CD4-positive, alpha-beta memory T cell (primary cell): ENCODE measurements at regions not wholly inside any gene's neighbourhood (a gene's known extent, or its start where the extent isn't known, plus 50 kb on each side); places are given as distances from the start of the nearest gene placed in this dataset.
"Not testable (repeated sequence)": the region's sequence is repeated elsewhere in the genome, so short reads cannot be mapped to it uniquely, and the experiment has no call there.

Experiments
- CTCF ChIA-PET: fragments of 350-600 bp; sonication (Branson Sonifier 250); formaldehyde crosslinking; loops from one replicate; lab custom pipeline; 2021; ENCODE audit warnings: inconsistent platforms; ENCODE audit not compliant: partially characterized antibody; lab: Charles Lee
- POLR2A ChIA-PET: fragments of 350-600 bp; sonication (Branson Sonifier 250); formaldehyde crosslinking; loops from one replicate; lab custom pipeline; 2021; ENCODE audit not compliant: partially characterized antibody; lab: Charles Lee
- DNase-seq, 5 donors: peaks; one replicate each; pipeline versions ENCODE4 v3.0.0 to v3.0.0-alpha.2; 2020 to 2022; ENCODE audit warnings: mixed read lengths in 1 of 5
- H3K27ac ChIP-seq: one replicate; pipeline ENCODE4 v1.7.0; 2013; ENCODE audit warnings: low read depth, low read length
- H3K27me3 ChIP-seq: 2 replicates; pipeline ENCODE4 v1.7.0; 2013; ENCODE audit warnings: mild to moderate bottlenecking, low read length, moderate library complexity; ENCODE audit not compliant: insufficient read depth
- H3K36me3 ChIP-seq: 2 replicates; pipeline ENCODE4 v1.7.0; 2013; ENCODE audit warnings: mild to moderate bottlenecking, low read length, moderate library complexity; ENCODE audit not compliant: insufficient read depth
- H3K4me1 ChIP-seq: 2 replicates; pipeline ENCODE4 v1.7.0; 2013; ENCODE audit warnings: mild to moderate bottlenecking, low read length, moderate library complexity; ENCODE audit not compliant: insufficient read depth
- H3K4me3 ChIP-seq, 2 donors: one replicate each; pipeline ENCODE4 v1.7.0; 2013; ENCODE audit warnings: low read length in 2 of 2, mild to moderate bottlenecking in 1 of 2
- H3K9me3 ChIP-seq, 2 donors: one replicate each; pipeline ENCODE4 v1.7.0; 2013; ENCODE audit warnings: low read length in 2 of 2, control low read depth in 1 of 2; ENCODE audit not compliant: control insufficient read depth in 1 of 2
- H3K27ac Mint-ChIP-seq, 7 donors: one replicate each; pipeline ENCODE4 v1.8.0; 2020 to 2021; ENCODE audit warnings: mixed read lengths in 7 of 7, mild to moderate bottlenecking in 6 of 7, inconsistent platforms in 3 of 7, moderate library complexity in 3 of 7
- H3K27me3 Mint-ChIP-seq, 2 donors: one replicate each; pipeline ENCODE4 v1.8.0; 2020 to 2021; ENCODE audit warnings: mixed read lengths in 2 of 2
- H3K36me3 Mint-ChIP-seq, 2 donors: one replicate each; pipeline ENCODE4 v1.8.0; 2020 to 2021; ENCODE audit warnings: mixed read lengths in 2 of 2, inconsistent platforms in 1 of 2, mild to moderate bottlenecking in 1 of 2
- H3K4me1 Mint-ChIP-seq, 4 donors: one replicate each; pipeline ENCODE4 v1.8.0; 2020 to 2021; ENCODE audit warnings: mixed read lengths in 4 of 4, mild to moderate bottlenecking in 1 of 4
- H3K4me3 Mint-ChIP-seq, 8 donors: one replicate each; pipeline ENCODE4 v1.8.0; 2020 to 2021; ENCODE audit warnings: mixed read lengths in 8 of 8, mild to moderate bottlenecking in 7 of 8, moderate library complexity in 6 of 8, inconsistent platforms in 3 of 8
- H3K9me3 Mint-ChIP-seq, 8 donors: one replicate each; pipeline ENCODE4 v1.8.0; 2020 to 2021; ENCODE audit warnings: mixed read lengths in 8 of 8, mild to moderate bottlenecking in 5 of 8, inconsistent platforms in 3 of 8, moderate library complexity in 1 of 8
- intact Hi-C: fragments of 100-400 bp; cut with micrococcal nuclease; formaldehyde crosslinking; loops from one replicate; pipeline ENCODE4 v1.15.1; 2023

DNA sequence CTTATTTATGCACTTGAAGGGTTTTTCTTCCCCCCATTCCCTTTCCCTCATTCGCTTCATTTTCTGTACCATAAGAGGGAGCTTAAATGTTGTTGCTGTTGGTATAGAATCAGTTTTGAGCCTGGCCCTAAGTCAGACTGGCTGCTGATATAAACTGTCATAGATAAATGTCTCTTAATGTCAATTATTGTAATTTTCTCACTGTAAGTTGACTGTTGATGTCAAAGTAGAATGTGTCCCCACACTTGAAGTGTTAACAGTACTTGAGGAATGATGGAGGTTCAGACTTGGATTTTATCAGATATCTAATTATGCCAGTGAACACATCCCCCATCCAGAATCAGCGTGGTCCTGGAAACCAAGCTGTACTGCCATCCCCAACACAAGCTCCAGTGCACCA lies 87.8 kb downstream of the PRR15 start:
- no peak for DNase-seq
- Mint-ChIP-seq H3K27ac (no peak overlapping the region), H3K9me3 (no peaks in the 10 kb centered on the region), H3K27me3 (peaks cover 0 to 4% of the 10 kb centered on the region in 2 donors), H3K36me3 (no peaks in the 10 kb centered on the region), H3K4me1 (no peaks in the 10 kb centered on the region), H3K4me3 (no peak overlapping the region)
- H3K27me3 ChIP-seq, result no peaks in the 10 kb centered on the region
- ChIA-PET POLR2A (no interaction called here), CTCF (no interaction called here)
- H3K9me3 ChIP-seq, result no peaks in the 10 kb centered on the region
- no peak overlapping the region for H3K27ac ChIP-seq
- intact Hi-C loops, result no loop called here
- H3K4me1 ChIP-seq, result no peaks in the 10 kb centered on the region
- no peak overlapping the region for H3K4me3 ChIP-seq
- H3K36me3 ChIP-seq, result no peaks in the 10 kb centered on the region

- Mint-ChIP-seq H3K27me3 (no peaks in the 10 kb centered on the region), H3K36me3 (no peaks in the 10 kb centered on the region), H3K4me1 (no peaks in the 10 kb centered on the region), H3K4me3 (no peak overlapping the region), H3K27ac (no peak overlapping the region), H3K9me3 (no peaks in the 10 kb centered on the region)
- POLR2A ChIA-PET, result no interaction called here
- DNase-seq, result no peak
- Histone ChIP-seq H3K27ac (no peak overlapping the region), H3K36me3 (no peaks in the 10 kb centered on the region), H3K4me1 (no peaks in the 10 kb centered on the region), H3K9me3 (no peaks in the 10 kb centered on the region), H3K27me3 (no peaks in the 10 kb centered on the region), H3K4me3 (no peak overlapping the region)
- intact Hi-C loops, result no loop called here
- CTCF ChIA-PET, result no interaction called here
Observed at GRCh38 chr7:29652556-29652955, 88.9 kb downstream of the PRR15 start.

- H3K36me3 ChIP-seq, intact Hi-C loops, H3K27ac ChIP-seq, H3K9me3 ChIP-seq, H3K4me3 ChIP-seq, H3K9me3 Mint-ChIP-seq, H3K4me1 Mint-ChIP-seq, POLR2A ChIA-PET, H3K27me3 Mint-ChIP-seq, H3K36me3 Mint-ChIP-seq, H3K27me3 ChIP-seq, H3K27ac Mint-ChIP-seq, CTCF ChIA-PET, DNase-seq, H3K4me1 ChIP-seq, H3K4me3 Mint-ChIP-seq: not testable (repeated sequence)
Observed at GRCh38 chr7:29654340-29654739, 90.7 kb downstream of the PRR15 start.

- Mint-ChIP-seq H3K4me3 (no peak overlapping the region), H3K27ac (no peak overlapping the region), H3K9me3 (no peaks in the 10 kb centered on the region), H3K36me3 (no peaks in the 10 kb centered on the region), H3K4me1 (no peaks in the 10 kb centered on the region), H3K27me3 (no peaks in the 10 kb centered on the region)
- no peak overlapping the region for H3K27ac ChIP-seq
- POLR2A ChIA-PET, result no interaction called here
- DNase-seq, result no peak
- no peak overlapping the region for H3K4me3 ChIP-seq
- H3K36me3 ChIP-seq, result no peaks in the 10 kb centered on the region
- no peaks in the 10 kb centered on the region for H3K27me3 ChIP-seq
- no peaks in the 10 kb centered on the region for H3K9me3 ChIP-seq
- intact Hi-C loops, result no loop called here
- H3K4me1 ChIP-seq, result no peaks in the 10 kb centered on the region
- CTCF ChIA-PET, result no interaction called here
Observed at GRCh38 chr7:29657288-29657687, 93.7 kb downstream of the PRR15 start.

GRCh38 chr7:29657856-29658255 lies 94.2 kb downstream of the PRR15 start:
- Histone ChIP-seq H3K36me3 (no peaks in the 10 kb centered on the region), H3K4me3 (no peak overlapping the region), H3K4me1 (no peaks in the 10 kb centered on the region), H3K9me3 (no peaks in the 10 kb centered on the region), H3K27ac (no peak overlapping the region), H3K27me3 (no peaks in the 10 kb centered on the region)
- Mint-ChIP-seq H3K4me1 (no peaks in the 10 kb centered on the region), H3K27ac (no peak overlapping the region), H3K27me3 (peaks cover 0 to under 1% of the 10 kb centered on the region in 2 donors), H3K36me3 (no peaks in the 10 kb centered on the region), H3K9me3 (peaks cover 0 to under 1% (median 0%) of the 10 kb centered on the region in 8 donors), H3K4me3 (no peak overlapping the region)
- POLR2A ChIA-PET, result no interaction called here
- CTCF ChIA-PET, result no interaction called here
- intact Hi-C loops, result no loop called here
- no peak for DNase-seq

- H3K9me3 ChIP-seq, H3K9me3 Mint-ChIP-seq, H3K27ac Mint-ChIP-seq, H3K36me3 Mint-ChIP-seq, H3K27me3 Mint-ChIP-seq, CTCF ChIA-PET, H3K4me3 Mint-ChIP-seq, H3K4me3 ChIP-seq, H3K4me1 Mint-ChIP-seq, H3K36me3 ChIP-seq, H3K27me3 ChIP-seq, POLR2A ChIA-PET, intact Hi-C loops, H3K27ac ChIP-seq, H3K4me1 ChIP-seq, DNase-seq: not testable (repeated sequence)
Observed at GRCh38 chr7:29659213-29659612, 95.6 kb downstream of the PRR15 start.

DNA sequence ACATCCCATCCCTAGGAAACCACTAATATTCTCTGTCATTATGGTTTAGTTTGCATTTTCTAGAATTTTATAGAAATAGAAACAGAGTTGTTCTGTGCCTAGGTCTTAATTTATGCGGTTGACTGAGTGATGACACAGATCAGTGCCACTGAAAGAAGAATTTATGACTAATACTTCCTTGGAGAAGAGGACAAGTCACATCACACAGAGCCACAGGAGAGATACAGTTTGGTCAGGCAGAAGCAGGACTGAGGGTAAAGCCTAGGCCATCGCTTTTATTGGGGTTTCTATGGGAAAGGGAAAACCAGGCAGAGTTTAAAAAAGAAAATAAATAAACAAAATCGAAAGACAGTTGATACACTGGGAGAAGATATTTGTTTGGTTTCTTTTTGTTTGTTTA lies 99.3 kb downstream of the PRR15 start:
- POLR2A ChIA-PET, H3K27ac Mint-ChIP-seq, CTCF ChIA-PET, H3K36me3 Mint-ChIP-seq, H3K4me3 ChIP-seq, H3K4me1 ChIP-seq, H3K27me3 ChIP-seq, intact Hi-C loops, H3K9me3 Mint-ChIP-seq, H3K4me3 Mint-ChIP-seq, H3K4me1 Mint-ChIP-seq, DNase-seq, H3K9me3 ChIP-seq, H3K27me3 Mint-ChIP-seq, H3K27ac ChIP-seq, H3K36me3 ChIP-seq: not testable (repeated sequence)

DNA sequence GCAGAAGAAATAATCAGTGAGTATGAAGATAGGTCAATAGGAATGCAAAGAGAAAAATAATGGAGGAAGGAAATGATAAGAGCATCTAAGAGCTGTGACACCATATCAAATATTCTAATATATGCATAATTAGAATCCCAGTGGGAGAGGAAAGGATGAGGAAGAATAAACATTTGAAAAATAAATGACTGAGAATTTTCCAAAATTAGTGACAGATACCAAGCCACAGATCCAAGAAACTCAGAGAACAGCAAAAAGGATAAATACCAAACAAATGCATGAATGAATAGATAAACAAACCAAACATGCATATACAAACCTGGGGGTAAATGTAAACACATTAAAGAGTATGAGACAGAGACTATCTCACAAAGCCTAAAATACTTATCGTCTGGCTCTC lies 101.4 kb downstream of the PRR15 start:
- peak overlapping the region in 1 of 8 donors; percentile 33 for H3K4me3 Mint-ChIP-seq
- H3K9me3 ChIP-seq, H3K27ac ChIP-seq, H3K27me3 Mint-ChIP-seq, CTCF ChIA-PET, POLR2A ChIA-PET, DNase-seq, intact Hi-C loops, H3K4me1 ChIP-seq, H3K27me3 ChIP-seq, H3K4me1 Mint-ChIP-seq, H3K27ac Mint-ChIP-seq, H3K4me3 ChIP-seq, H3K36me3 ChIP-seq, H3K9me3 Mint-ChIP-seq, H3K36me3 Mint-ChIP-seq: not testable (repeated sequence)
